ENCODE measurements at regions not wholly inside any gene's neighbourhood (a gene's known extent, or its start where the extent isn't known, plus 50 kb on each side); places are given as distances from the start of the nearest gene placed in this dataset.

DNA sequence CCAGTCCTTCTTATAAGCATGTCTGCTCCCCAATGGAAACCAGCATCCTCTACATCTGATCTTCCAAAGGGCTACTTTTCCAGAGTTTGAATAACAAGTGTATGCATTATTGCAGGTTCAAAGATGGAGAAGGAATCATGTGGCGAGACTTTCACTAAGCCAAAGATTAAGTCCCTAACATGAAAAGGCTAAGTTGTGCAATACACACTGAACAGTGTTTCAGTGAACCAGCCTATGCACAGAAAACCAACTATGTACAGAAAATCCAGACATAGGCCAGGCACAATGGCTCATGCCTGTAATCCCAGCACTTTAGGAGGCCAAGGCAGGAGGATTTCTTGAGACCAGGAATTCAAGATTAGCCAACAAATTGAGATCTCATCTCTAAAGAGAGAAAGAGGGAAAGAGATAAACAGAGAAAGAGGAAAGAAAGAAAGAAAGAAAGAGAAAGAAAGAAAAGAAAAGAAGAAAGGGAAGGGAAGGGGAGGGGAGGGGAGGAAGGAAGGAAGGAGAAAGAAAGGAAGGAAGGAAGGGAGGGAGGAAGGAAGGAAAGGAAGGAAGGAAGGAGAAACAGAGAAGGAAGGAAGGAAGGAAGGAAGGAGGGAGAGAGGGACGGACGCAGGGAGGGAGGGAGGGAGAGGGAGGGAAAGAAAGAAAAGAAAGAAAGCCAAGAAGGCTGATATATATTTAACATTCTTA, 181.7 kb downstream of the LTN1 start:
- POLR2A ChIA-PET: no interaction called here
- Histone ChIP-seq H3K4me3 (ENCODE audit: low read depth, low read length) (no peak overlapping the region), H3K27me3 (ENCODE audit: control insufficient read depth, insufficient read depth, low read length) (no peaks in the 10 kb centered on the region), H3K9me3 (ENCODE audit: control insufficient read depth, insufficient read depth, low read length) (no peaks in the 10 kb centered on the region), H3K27ac (ENCODE audit: low read depth, low read length) (no peak overlapping the region)
- TF ChIP-seq, protein P1, sequence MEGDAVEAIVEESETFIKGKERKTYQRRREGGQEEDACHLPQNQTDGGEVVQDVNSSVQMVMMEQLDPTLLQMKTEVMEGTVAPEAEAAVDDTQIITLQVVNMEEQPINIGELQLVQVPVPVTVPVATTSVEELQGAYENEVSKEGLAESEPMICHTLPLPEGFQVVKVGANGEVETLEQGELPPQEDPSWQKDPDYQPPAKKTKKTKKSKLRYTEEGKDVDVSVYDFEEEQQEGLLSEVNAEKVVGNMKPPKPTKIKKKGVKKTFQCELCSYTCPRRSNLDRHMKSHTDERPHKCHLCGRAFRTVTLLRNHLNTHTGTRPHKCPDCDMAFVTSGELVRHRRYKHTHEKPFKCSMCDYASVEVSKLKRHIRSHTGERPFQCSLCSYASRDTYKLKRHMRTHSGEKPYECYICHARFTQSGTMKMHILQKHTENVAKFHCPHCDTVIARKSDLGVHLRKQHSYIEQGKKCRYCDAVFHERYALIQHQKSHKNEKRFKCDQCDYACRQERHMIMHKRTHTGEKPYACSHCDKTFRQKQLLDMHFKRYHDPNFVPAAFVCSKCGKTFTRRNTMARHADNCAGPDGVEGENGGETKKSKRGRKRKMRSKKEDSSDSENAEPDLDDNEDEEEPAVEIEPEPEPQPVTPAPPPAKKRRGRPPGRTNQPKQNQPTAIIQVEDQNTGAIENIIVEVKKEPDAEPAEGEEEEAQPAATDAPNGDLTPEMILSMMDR (IDR thresholded peaks at IDR 0.05; ENCODE audit: low read depth, low read length): no peak
- CTCF ChIA-PET: interaction anchor here (0.6 to 0.8 kb wide), 2 partner anchors 65 to 1965 kb away, joined by 3 read pairs; no protein-coding TSS in a partner anchor
- DNase-seq (ENCODE audit: low read depth, low spot score): no peak

DNA sequence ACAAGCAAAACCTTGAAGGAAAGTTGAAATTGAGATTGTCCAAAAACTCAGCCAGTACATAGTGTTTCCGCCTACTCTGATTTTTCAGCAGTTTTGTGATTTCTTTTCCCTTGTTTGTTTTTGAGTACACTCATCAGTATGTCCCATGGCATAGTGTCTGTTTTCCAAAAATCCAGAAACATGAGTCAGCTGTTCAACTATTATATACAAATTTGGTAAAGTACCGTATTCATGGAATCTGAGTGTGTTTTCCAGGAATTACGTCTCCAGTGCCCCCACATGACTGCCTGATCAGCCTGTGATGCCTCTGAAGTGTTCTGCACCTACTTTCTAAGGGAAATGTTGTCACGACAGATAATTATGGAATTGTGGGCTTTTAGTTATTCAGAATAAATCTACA, 186.8 kb downstream of the LTN1 start:
- ChIA-PET CTCF (no interaction called here), POLR2A (no interaction called here)
- Histone ChIP-seq H3K27me3 (ENCODE audit: control insufficient read depth, insufficient read depth, low read length) (no peaks in the 10 kb centered on the region), H3K4me3 (ENCODE audit: low read depth, low read length) (no peak overlapping the region), H3K9me3 (ENCODE audit: control insufficient read depth, insufficient read depth, low read length) (no peaks in the 10 kb centered on the region), H3K27ac (ENCODE audit: low read depth, low read length) (no peak overlapping the region)
- peak; percentile 84 for DNase-seq (ENCODE audit: low read depth, low spot score)
- TF ChIP-seq, protein P1 (IDR thresholded peaks at IDR 0.05; ENCODE audit: low read depth, low read length): no peak

DNA sequence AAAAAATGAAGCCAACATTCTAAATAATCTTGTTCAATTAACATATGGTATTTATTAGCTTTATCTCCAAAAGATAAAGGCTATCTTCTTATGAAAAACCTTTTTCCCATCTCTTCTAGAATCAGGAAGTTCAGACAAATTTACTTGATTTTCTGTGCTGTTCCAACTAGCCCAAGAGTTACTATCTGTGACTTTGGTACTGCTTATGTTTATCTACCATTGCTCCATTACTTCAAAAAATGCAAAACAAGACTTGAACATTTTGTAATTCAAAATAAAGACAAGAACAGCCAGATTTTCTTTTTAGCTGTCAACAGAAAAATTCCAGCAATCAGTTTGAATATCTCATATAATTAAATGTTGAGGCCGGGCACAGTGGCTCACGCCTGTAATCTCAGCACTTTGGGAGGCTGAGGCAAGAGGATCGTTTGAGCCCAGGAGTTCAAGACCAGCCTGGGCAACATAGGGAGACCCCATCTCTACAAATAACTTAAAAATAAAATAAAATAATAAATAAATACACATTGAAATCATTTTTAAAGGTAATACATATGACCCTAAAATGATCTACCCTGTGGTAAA, 188.5 kb downstream of the LTN1 start:
- Histone ChIP-seq H3K9me3 (ENCODE audit: control insufficient read depth, insufficient read depth, low read length) (no peaks in the 10 kb centered on the region), H3K4me3 (ENCODE audit: low read depth, low read length) (no peak overlapping the region), H3K27me3 (ENCODE audit: control insufficient read depth, insufficient read depth, low read length) (no peaks in the 10 kb centered on the region), H3K27ac (ENCODE audit: low read depth, low read length) (no peak overlapping the region)
- TF ChIP-seq, protein P1 (IDR thresholded peaks at IDR 0.05; ENCODE audit: low read depth, low read length): no peak
- POLR2A ChIA-PET: no interaction called here
- CTCF ChIA-PET: interaction anchor here (0.9 kb wide), 1 partner anchor 22 kb away, joined by 4 read pairs; no protein-coding TSS in a partner anchor
- no peak for DNase-seq (ENCODE audit: low read depth, low spot score)

- Histone ChIP-seq H3K27ac (ENCODE audit: low read depth, low read length) (no peak overlapping the region), H3K4me3 (ENCODE audit: low read depth, low read length) (no peak overlapping the region), H3K27me3 (ENCODE audit: control insufficient read depth, insufficient read depth, low read length) (no peaks in the 10 kb centered on the region), H3K9me3 (ENCODE audit: control insufficient read depth, insufficient read depth, low read length) (no peaks in the 10 kb centered on the region)
- no peak for DNase-seq (ENCODE audit: low read depth, low spot score)
- TF ChIP-seq, protein P1 (IDR thresholded peaks at IDR 0.05; ENCODE audit: low read depth, low read length): no peak
- ChIA-PET POLR2A (interaction anchor here (1.0 kb wide), 1 partner anchor 34 kb away, joined by 3 read pairs; no protein-coding TSS in a partner anchor), CTCF (interaction anchor here (1.0 kb wide), 1 partner anchor 9 kb away, joined by 3 read pairs; no protein-coding TSS in a partner anchor)
These were observed 190.8 kb downstream of the LTN1 start for GRCh38 chr21:28801906-28802305.

DNA sequence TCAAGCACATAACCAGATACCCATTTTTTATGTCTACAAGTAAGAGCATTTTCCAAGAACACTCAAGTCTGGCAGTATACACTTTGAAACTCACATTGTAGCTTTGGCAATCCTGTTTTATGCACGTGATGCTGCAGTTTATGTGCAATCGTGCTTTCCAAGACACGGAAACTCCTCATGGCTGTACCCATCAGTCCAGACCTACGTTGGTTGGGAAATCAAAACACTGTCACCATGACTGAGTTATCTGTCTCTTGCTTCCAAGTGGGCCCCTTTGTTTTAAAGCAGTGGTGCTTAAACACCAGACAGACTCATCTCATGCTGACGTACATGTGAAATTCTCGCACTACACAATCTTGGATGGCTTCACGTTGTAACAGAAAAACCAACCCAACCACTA, 192.8 kb downstream of the LTN1 start:
- Histone ChIP-seq H3K27me3 (ENCODE audit: control insufficient read depth, insufficient read depth, low read length) (no peaks in the 10 kb centered on the region), H3K9me3 (ENCODE audit: control insufficient read depth, insufficient read depth, low read length) (no peaks in the 10 kb centered on the region), H3K4me3 (ENCODE audit: low read depth, low read length) (no peak overlapping the region), H3K27ac (ENCODE audit: low read depth, low read length) (no peak overlapping the region)
- CTCF ChIA-PET: interaction anchor here (1.3 to 1.9 kb wide), 2 partner anchors 54 to 140 kb away, joined by 3 to 7 read pairs; no protein-coding TSS in a partner anchor
- POLR2A ChIA-PET: no interaction called here
- no peak for DNase-seq (ENCODE audit: low read depth, low spot score)
- TF ChIP-seq, protein P1 (IDR thresholded peaks at IDR 0.05; ENCODE audit: low read depth, low read length): no peak
